Suprapubic skin (tissue), 4 donors: ENCODE measurements at regions not wholly inside any gene's neighbourhood (a gene's known extent, or its start where the extent isn't known, plus 50 kb on each side); places are given as distances from the start of the nearest gene placed in this dataset.

Experiments
- DNase-seq, 2 donors: peaks; one replicate each; pipeline ENCODE4 v3.0.0-alpha.2; 2019; ENCODE audit warnings: low spot score in 2 of 2
- H3K27ac ChIP-seq: fragments of 200-600 bp; sonication (generic); one replicate; pipeline ENCODE4 v1.5.1; 2019
- H3K27me3 ChIP-seq: fragments of 200-600 bp; sonication (generic); one replicate; pipeline ENCODE4 v1.5.1; 2019
- H3K36me3 ChIP-seq: fragments of 200-600 bp; sonication (generic); one replicate; pipeline ENCODE4 v1.5.1; 2019
- H3K4me1 ChIP-seq: fragments of 200-600 bp; sonication (generic); one replicate; pipeline ENCODE4 v1.5.1; 2019
- H3K4me3 ChIP-seq: fragments of 200-600 bp; sonication (generic); one replicate; pipeline ENCODE4 v1.5.1; 2019; ENCODE audit warnings: mild to moderate bottlenecking
- H3K9me3 ChIP-seq: fragments of 200-600 bp; sonication (generic); one replicate; pipeline ENCODE4 v1.5.1; 2019
- CTCF ChIP-seq, 2 donors: fragments of 200-600 bp in 1 of 2; fragments of 450-650 bp in 1 of 2; sonication (generic) in 1 of 2; IDR thresholded peaks; one replicate each; pipeline ENCODE4 v1.5.1; 2016 to 2019; ENCODE audit warnings: antibody characterized with exemption in 2 of 2, mild to moderate bottlenecking in 1 of 2, moderate library complexity in 1 of 2
- EP300 ChIP-seq: sonication (generic); formaldehyde crosslinking; IDR thresholded peaks from one replicate; pipeline ENCODE4 v1.6.1; 2017; ENCODE audit warnings: antibody characterized with exemption
- POLR2A ChIP-seq, 2 donors: fragments of 450-650 bp; IDR thresholded peaks; one replicate each; pipeline ENCODE4 v1.6.1; 2017; ENCODE audit warnings: antibody characterized with exemption in 2 of 2, mild to moderate bottlenecking in 2 of 2, moderate library complexity in 2 of 2
- POLR2AphosphoS5 ChIP-seq, 3 donors: sonication (generic); formaldehyde crosslinking; IDR thresholded peaks; one replicate each; pipeline ENCODE4 v1.6.1; 2017; ENCODE audit warnings: antibody characterized with exemption in 3 of 3
- WGBS: methylation state at CpG from one replicate; pipeline ENCODE4 v1.1.5; 2018; 5-methylcytosine and 5-hydroxymethylcytosine counted together

- Histone ChIP-seq H3K36me3 (no peaks in the 10 kb centered on the region), H3K27ac (no peak overlapping the region), H3K9me3 (no peaks in the 10 kb centered on the region), H3K27me3 (no peaks in the 10 kb centered on the region), H3K4me3 (no peak overlapping the region), H3K4me1 (peaks cover 8% of the 10 kb centered on the region)
- TF ChIP-seq EP300: no peak
- TF ChIP-seq POLR2A (IDR thresholded peaks at IDR 0.05): no peak
- TF ChIP-seq POLR2AphosphoS5 (IDR thresholded peaks at IDR 0.05): no peak
- TF ChIP-seq CTCF (IDR thresholded peaks at IDR 0.05): no peak
- no peak for DNase-seq
- WGBS: 53% methylated on average over 4 of the region's 4 CpGs
Measured at GRCh38 chr2:176544991-176545956, 276.0 kb downstream of the MTX2 start.

GRCh38 chr2:176546550-176546949, 277.3 kb downstream of the MTX2 start:
- 89% methylated on average over 4 of the region's 4 CpGs for WGBS
- Histone ChIP-seq H3K27me3 (no peaks in the 10 kb centered on the region), H3K4me3 (no peak overlapping the region), H3K9me3 (no peaks in the 10 kb centered on the region), H3K4me1 (peaks cover 8% of the 10 kb centered on the region), H3K36me3 (no peaks in the 10 kb centered on the region), H3K27ac (no peak overlapping the region)
- TF ChIP-seq CTCF (IDR thresholded peaks at IDR 0.05) (no peak), EP300 (no peak), POLR2AphosphoS5 (IDR thresholded peaks at IDR 0.05) (no peak), POLR2A (IDR thresholded peaks at IDR 0.05) (no peak)
- no peak for DNase-seq

- Histone ChIP-seq H3K27me3 (peaks cover 12% of the 10 kb centered on the region), H3K27ac (no peak overlapping the region), H3K9me3 (no peaks in the 10 kb centered on the region), H3K4me1 (peaks cover 25% of the 10 kb centered on the region), H3K4me3 (no peak overlapping the region), H3K36me3 (no peaks in the 10 kb centered on the region)
- no peak for DNase-seq
- no peak for TF ChIP-seq POLR2A (IDR thresholded peaks at IDR 0.05)
- TF ChIP-seq EP300: no peak
- TF ChIP-seq POLR2AphosphoS5 (IDR thresholded peaks at IDR 0.05): no peak
- TF ChIP-seq CTCF (IDR thresholded peaks at IDR 0.05): no peak
- 34% methylated on average over 1 of the region's 1 CpG for WGBS
Measured at GRCh38 chr2:176552501-176553135, 283.4 kb downstream of the MTX2 start.

- Histone ChIP-seq H3K9me3 (no peaks in the 10 kb centered on the region), H3K4me3 (peak overlapping the region; percentile 39), H3K4me1 (peaks cover 25% of the 10 kb centered on the region), H3K36me3 (no peaks in the 10 kb centered on the region), H3K27ac (peak overlapping the region; percentile 21), H3K27me3 (peaks cover 15% of the 10 kb centered on the region)
- peak; percentile 76 to 80 for DNase-seq
- WGBS: 0% methylated on average over 10 of the region's 16 CpGs
- TF ChIP-seq POLR2AphosphoS5 (IDR thresholded peaks at IDR 0.05) (no peak), POLR2A (IDR thresholded peaks at IDR 0.05) (no peak)
Measured at GRCh38 chr2:176553685-176554100, 284.5 kb downstream of the MTX2 start.

- Histone ChIP-seq H3K27me3 (peaks cover 15% of the 10 kb centered on the region), H3K27ac (peak overlapping the region; percentile 21)
- peak in 1 of 2 donors; percentile 63 for DNase-seq
Measured at GRCh38 chr2:176554101-176555048, 285.1 kb downstream of the MTX2 start.

More at GRCh38 chr2:176554101-176555048, 285.1 kb downstream of the MTX2 start:
- Histone ChIP-seq H3K36me3 (no peaks in the 10 kb centered on the region), H3K4me3 (peak overlapping the region; percentile 39), H3K9me3 (no peaks in the 10 kb centered on the region), H3K4me1 (peaks cover 25% of the 10 kb centered on the region)
- 8% methylated on average over 17 of the region's 17 CpGs for WGBS
- no peak for TF ChIP-seq EP300
- peak; percentile 41 to 62 for TF ChIP-seq CTCF (IDR thresholded peaks at IDR 0.05)
- TF ChIP-seq POLR2AphosphoS5 (IDR thresholded peaks at IDR 0.05): no peak
- TF ChIP-seq POLR2A (IDR thresholded peaks at IDR 0.05): no peak
